ENCODE measurements at regions not wholly inside any gene's neighbourhood (a gene's known extent, or its start where the extent isn't known, plus 50 kb on each side); places are given as distances from the start of the nearest gene placed in this dataset.

DNA sequence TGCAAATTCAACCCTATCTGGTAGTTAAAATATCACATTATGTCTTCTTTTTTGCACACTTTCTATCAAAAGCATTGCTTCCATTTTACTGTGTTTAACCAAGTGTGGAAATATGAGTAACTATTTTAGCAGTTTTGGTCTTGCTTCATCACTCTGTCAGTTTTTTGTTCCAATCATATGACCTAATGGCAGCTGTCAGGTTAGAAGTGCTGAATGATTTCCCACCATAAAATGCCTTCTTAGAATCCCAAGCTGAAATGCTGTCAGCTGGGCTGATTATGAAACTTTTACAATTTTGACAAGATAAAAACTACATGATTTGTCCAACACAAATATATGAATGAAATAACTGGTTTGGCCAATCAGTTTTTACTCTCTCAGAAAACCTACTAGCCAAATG, 1654.6 kb upstream of the RAG2 start:
- Histone ChIP-seq H3K9me3 (ENCODE audit: low read length) (no peaks in the 10 kb centered on the region), H3K4me1 (ENCODE audit: insufficient read depth, low read length) (no peaks in the 10 kb centered on the region), H3K36me3 (ENCODE audit: insufficient read depth, low read length) (no peaks in the 10 kb centered on the region), H3K4me3 (ENCODE audit: low read length) (no peak overlapping the region), H3K27ac (ENCODE audit: low read depth, low read length) (no peak overlapping the region), H3K27me3 (ENCODE audit: insufficient read depth, low read length, poor library complexity, severe bottlenecking) (no peaks in the 10 kb centered on the region)
- Mint-ChIP-seq H3K27ac (no peak overlapping the region), H3K4me3 (no peak overlapping the region), H3K36me3 (no peaks in the 10 kb centered on the region), H3K9me3 (peaks cover 6 to 36% (median 15%) of the 10 kb centered on the region in 5 donors), H3K4me1 (no peaks in the 10 kb centered on the region), H3K27me3 (no peaks in the 10 kb centered on the region)
- POLR2A ChIA-PET, result no interaction called here
- CTCF ChIA-PET, result no interaction called here
- no peak for DNase-seq

DNA sequence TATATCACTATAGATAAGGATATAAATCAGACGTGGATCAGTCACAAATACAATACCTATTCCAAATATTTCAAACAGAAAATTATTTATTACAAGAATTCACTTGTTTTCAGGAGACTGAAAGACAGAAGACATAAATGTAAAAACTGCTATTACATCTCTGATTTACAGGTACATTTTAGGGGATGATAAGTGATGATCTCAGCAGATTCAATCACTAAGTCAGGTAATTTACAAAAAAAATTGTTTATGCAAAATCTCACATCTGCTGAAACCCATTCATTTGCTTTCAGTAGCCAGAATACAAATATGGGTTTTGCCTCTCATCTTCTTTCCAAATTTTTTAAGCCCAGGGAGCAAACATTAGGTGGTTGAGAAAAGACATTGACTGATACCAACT, 1648.4 kb upstream of the RAG2 start:
- Mint-ChIP-seq H3K4me3 (no peak overlapping the region), H3K36me3 (no peaks in the 10 kb centered on the region), H3K9me3 (peaks cover 6 to 31% (median 10%) of the 10 kb centered on the region in 5 donors), H3K4me1 (no peaks in the 10 kb centered on the region), H3K27me3 (no peaks in the 10 kb centered on the region), H3K27ac (no peak overlapping the region)
- no peaks in the 10 kb centered on the region for H3K9me3 ChIP-seq (ENCODE audit: low read length)
- no peaks in the 10 kb centered on the region for H3K27me3 ChIP-seq (ENCODE audit: insufficient read depth, low read length, poor library complexity, severe bottlenecking)
- H3K36me3 ChIP-seq (ENCODE audit: insufficient read depth, low read length), result no peaks in the 10 kb centered on the region
- POLR2A ChIA-PET, result no interaction called here
- H3K27ac ChIP-seq (ENCODE audit: low read depth, low read length), result no peak overlapping the region
- DNase-seq, result no peak
- no peaks in the 10 kb centered on the region for H3K4me1 ChIP-seq (ENCODE audit: insufficient read depth, low read length)
- H3K4me3 ChIP-seq (ENCODE audit: low read length), result no peak overlapping the region
- CTCF ChIA-PET, result no interaction called here

DNA sequence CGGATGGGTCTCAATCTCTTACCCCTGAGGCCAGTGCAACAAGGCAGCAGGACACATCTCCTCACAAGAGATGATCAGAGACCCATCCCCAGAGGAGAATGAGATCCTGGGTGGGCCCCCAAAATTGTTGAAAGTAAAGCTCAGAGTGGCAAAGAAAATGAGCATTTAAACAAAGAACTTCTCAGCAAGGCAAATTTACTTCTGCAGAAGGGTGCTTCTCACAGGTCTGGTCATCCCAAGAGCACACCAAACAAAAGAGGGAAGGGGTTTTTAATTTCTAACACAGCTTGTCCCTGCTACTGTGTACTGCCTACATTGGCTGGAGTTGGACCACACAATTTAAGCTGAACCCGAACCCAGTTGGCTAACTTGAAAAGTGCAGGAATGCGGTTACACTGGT, 1628.6 kb upstream of the RAG2 start:
- CTCF ChIA-PET, result no interaction called here
- POLR2A ChIA-PET, result no interaction called here
- H3K4me1 ChIP-seq (ENCODE audit: insufficient read depth, low read length), result no peaks in the 10 kb centered on the region
- H3K27me3 Mint-ChIP-seq, result no peaks in the 10 kb centered on the region
- H3K27ac Mint-ChIP-seq, result no peak overlapping the region
- DNase-seq, result no peak
- no peak overlapping the region for H3K27ac ChIP-seq (ENCODE audit: low read depth, low read length)
- no peaks in the 10 kb centered on the region for H3K27me3 ChIP-seq (ENCODE audit: insufficient read depth, low read length, poor library complexity, severe bottlenecking)
- H3K4me3 ChIP-seq (ENCODE audit: low read length), result no peak overlapping the region
- H3K9me3 ChIP-seq (ENCODE audit: low read length), result peaks cover 4% of the 10 kb centered on the region
- no peaks in the 10 kb centered on the region for H3K4me1 Mint-ChIP-seq
- peaks cover 29 to 47% (median 31%) of the 10 kb centered on the region in 5 donors for H3K9me3 Mint-ChIP-seq
- no peaks in the 10 kb centered on the region for H3K36me3 ChIP-seq (ENCODE audit: insufficient read depth, low read length)
- H3K4me3 Mint-ChIP-seq, result no peak overlapping the region
- H3K36me3 Mint-ChIP-seq, result no peaks in the 10 kb centered on the region

DNA sequence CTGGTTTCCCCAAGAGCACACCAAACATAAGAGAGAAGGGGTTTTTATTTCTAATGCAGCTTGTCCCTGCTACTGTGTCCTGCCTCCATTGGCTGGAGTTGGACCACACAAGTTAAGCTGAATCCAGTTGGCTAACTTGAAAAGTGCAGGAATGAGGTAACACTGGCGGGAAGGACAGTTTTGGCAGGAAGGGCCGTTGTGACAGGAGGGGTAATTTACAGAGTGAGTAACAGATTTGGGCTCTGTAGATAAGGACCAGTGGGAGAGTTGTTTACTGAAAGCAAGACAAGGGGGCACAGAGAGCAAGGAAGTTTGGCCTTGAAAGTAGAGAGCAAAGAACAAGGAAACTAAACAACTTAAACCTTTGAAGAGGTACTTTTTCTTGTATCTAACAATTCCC, 1623.3 kb upstream of the RAG2 start:
- Mint-ChIP-seq H3K4me3 (no peak overlapping the region), H3K27me3 (no peaks in the 10 kb centered on the region), H3K27ac (no peak overlapping the region), H3K36me3 (no peaks in the 10 kb centered on the region), H3K4me1 (no peaks in the 10 kb centered on the region), H3K9me3 (peaks cover 20 to 36% (median 31%) of the 10 kb centered on the region in 5 donors)
- POLR2A ChIA-PET, result no interaction called here
- CTCF ChIA-PET, result no interaction called here
- no peak for DNase-seq
- no peak overlapping the region for H3K27ac ChIP-seq (ENCODE audit: low read depth, low read length)
- no peaks in the 10 kb centered on the region for H3K36me3 ChIP-seq (ENCODE audit: insufficient read depth, low read length)
- no peaks in the 10 kb centered on the region for H3K27me3 ChIP-seq (ENCODE audit: insufficient read depth, low read length, poor library complexity, severe bottlenecking)
- H3K9me3 ChIP-seq (ENCODE audit: low read length), result peaks cover 1% of the 10 kb centered on the region
- H3K4me1 ChIP-seq (ENCODE audit: insufficient read depth, low read length), result no peaks in the 10 kb centered on the region
- H3K4me3 ChIP-seq (ENCODE audit: low read length), result no peak overlapping the region

DNA sequence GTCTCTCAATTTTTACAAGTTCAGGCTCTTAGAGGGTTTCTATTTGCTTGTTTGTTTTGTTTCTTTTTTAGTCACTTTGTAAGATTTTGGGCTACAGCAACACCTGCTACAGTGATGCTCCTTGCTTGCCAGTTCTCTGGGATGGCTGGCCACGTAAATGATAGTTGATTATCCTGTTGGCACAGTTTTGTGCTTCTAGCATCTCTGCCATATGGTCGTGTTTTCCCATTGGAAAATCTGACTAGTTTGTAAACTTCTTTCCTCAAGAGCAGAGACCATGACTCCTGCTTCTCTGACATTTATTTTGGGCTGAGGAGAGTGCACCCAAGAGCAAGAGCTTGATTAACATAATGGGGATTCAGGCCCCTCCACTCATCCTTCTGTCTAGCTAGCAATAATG, 1621.6 kb upstream of the RAG2 start:
- no peaks in the 10 kb centered on the region for H3K27me3 ChIP-seq (ENCODE audit: insufficient read depth, low read length, poor library complexity, severe bottlenecking)
- no peaks in the 10 kb centered on the region for H3K9me3 ChIP-seq (ENCODE audit: low read length)
- Mint-ChIP-seq H3K27me3 (no peaks in the 10 kb centered on the region), H3K27ac (no peak overlapping the region), H3K9me3 (peaks cover 13 to 39% (median 21%) of the 10 kb centered on the region in 5 donors), H3K36me3 (no peaks in the 10 kb centered on the region), H3K4me3 (no peak overlapping the region), H3K4me1 (no peaks in the 10 kb centered on the region)
- H3K4me3 ChIP-seq (ENCODE audit: low read length), result no peak overlapping the region
- H3K36me3 ChIP-seq (ENCODE audit: insufficient read depth, low read length), result no peaks in the 10 kb centered on the region
- H3K27ac ChIP-seq (ENCODE audit: low read depth, low read length), result no peak overlapping the region
- no peak for DNase-seq
- no peaks in the 10 kb centered on the region for H3K4me1 ChIP-seq (ENCODE audit: insufficient read depth, low read length)
- CTCF ChIA-PET, result no interaction called here
- POLR2A ChIA-PET, result no interaction called here

DNA sequence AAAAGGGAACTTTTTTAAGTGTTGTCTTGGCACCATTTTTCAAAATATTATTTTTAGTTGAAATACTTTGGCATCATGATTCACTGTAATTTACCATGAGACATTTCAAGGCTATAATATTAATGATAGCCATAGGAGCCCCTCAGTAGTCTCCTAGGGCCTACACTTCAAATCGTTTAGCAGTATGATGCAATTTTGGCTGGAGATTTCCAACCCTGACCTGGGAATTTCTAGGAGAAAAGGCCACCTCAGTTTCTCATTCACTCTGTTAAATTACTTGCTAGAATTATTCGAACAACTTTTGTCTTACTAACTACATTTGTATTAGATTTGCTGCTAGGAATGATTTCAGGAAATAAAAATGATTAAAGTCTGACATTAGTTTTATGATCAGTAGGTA, 1610.9 kb upstream of the RAG2 start:
- Histone ChIP-seq H3K9me3 (ENCODE audit: low read length) (no peaks in the 10 kb centered on the region), H3K36me3 (ENCODE audit: insufficient read depth, low read length) (no peaks in the 10 kb centered on the region), H3K27ac (ENCODE audit: low read depth, low read length) (no peak overlapping the region), H3K4me3 (ENCODE audit: low read length) (no peak overlapping the region), H3K4me1 (ENCODE audit: insufficient read depth, low read length) (no peaks in the 10 kb centered on the region), H3K27me3 (ENCODE audit: insufficient read depth, low read length, poor library complexity, severe bottlenecking) (no peaks in the 10 kb centered on the region)
- Mint-ChIP-seq H3K4me3 (no peak overlapping the region), H3K36me3 (no peaks in the 10 kb centered on the region), H3K4me1 (no peaks in the 10 kb centered on the region), H3K9me3 (peaks cover 2 to 22% (median 11%) of the 10 kb centered on the region in 5 donors), H3K27me3 (peaks cover 0 to 1% of the 10 kb centered on the region in 2 donors), H3K27ac (no peak overlapping the region)
- POLR2A ChIA-PET, result no interaction called here
- no peak for DNase-seq
- CTCF ChIA-PET, result no interaction called here

DNA sequence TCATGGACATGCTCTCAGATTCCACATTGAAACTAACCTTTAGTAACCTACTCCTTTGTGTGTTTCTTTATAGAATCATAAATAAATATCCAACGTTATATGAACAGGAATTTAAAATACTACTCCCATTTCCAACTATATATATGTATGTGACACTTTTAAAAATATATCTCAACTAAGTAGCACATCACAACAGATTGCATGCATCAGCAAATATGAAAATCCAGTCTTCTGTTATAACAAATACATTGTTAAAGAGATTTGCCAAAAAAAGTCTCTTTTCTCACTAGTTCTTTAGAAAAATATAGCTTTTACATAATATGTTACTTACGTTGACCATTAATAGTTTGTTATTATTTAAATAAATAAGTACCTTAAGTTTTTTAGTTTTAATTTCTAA, 1608.6 kb upstream of the RAG2 start:
- Histone ChIP-seq H3K36me3 (ENCODE audit: insufficient read depth, low read length) (no peaks in the 10 kb centered on the region), H3K4me3 (ENCODE audit: low read length) (no peak overlapping the region), H3K9me3 (ENCODE audit: low read length) (no peaks in the 10 kb centered on the region), H3K4me1 (ENCODE audit: insufficient read depth, low read length) (no peaks in the 10 kb centered on the region), H3K27ac (ENCODE audit: low read depth, low read length) (no peak overlapping the region), H3K27me3 (ENCODE audit: insufficient read depth, low read length, poor library complexity, severe bottlenecking) (no peaks in the 10 kb centered on the region)
- no peaks in the 10 kb centered on the region for H3K36me3 Mint-ChIP-seq
- ChIA-PET CTCF (no interaction called here), POLR2A (no interaction called here)
- DNase-seq, result no peak
- no peak overlapping the region for H3K4me3 Mint-ChIP-seq
- no peaks in the 10 kb centered on the region for H3K4me1 Mint-ChIP-seq
- peaks cover 0 to 1% of the 10 kb centered on the region in 2 donors for H3K27me3 Mint-ChIP-seq
- H3K9me3 Mint-ChIP-seq, result peaks cover 5 to 34% (median 9%) of the 10 kb centered on the region in 5 donors
- H3K27ac Mint-ChIP-seq, result no peak overlapping the region

DNA sequence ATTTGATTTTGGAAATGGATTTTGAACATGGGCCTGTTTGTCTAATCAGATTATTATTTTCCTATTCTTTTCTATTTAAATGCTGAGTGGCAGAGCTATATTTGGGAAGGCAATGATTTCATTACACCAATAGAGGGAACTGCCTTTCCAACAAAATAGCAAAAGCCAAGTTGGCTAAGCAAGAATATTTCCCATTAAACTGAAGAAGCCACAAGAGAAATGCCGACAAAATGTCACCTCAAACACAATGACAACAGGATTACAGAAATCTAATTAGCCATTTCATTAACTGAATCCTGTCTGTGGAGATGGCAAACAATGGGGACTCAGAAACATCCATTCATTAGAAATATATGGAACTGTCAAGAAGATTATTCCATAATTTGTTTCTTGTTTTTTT, 1593.1 kb upstream of the RAG2 start:
- Histone ChIP-seq H3K4me3 (ENCODE audit: low read length) (no peak overlapping the region), H3K27ac (ENCODE audit: low read depth, low read length) (no peak overlapping the region), H3K36me3 (ENCODE audit: insufficient read depth, low read length) (no peaks in the 10 kb centered on the region), H3K9me3 (ENCODE audit: low read length) (no peaks in the 10 kb centered on the region), H3K27me3 (ENCODE audit: insufficient read depth, low read length, poor library complexity, severe bottlenecking) (no peaks in the 10 kb centered on the region), H3K4me1 (ENCODE audit: insufficient read depth, low read length) (no peaks in the 10 kb centered on the region)
- no peak for DNase-seq
- H3K9me3 Mint-ChIP-seq, result peaks cover 4 to 23% (median 18%) of the 10 kb centered on the region in 5 donors
- H3K4me3 Mint-ChIP-seq, result no peak overlapping the region
- ChIA-PET CTCF (no interaction called here), POLR2A (no interaction called here)
- no peaks in the 10 kb centered on the region for H3K36me3 Mint-ChIP-seq
- no peaks in the 10 kb centered on the region for H3K4me1 Mint-ChIP-seq
- H3K27ac Mint-ChIP-seq, result peak overlapping the region in 1 of 8 donors; percentile 55
- no peaks in the 10 kb centered on the region for H3K27me3 Mint-ChIP-seq

DNA sequence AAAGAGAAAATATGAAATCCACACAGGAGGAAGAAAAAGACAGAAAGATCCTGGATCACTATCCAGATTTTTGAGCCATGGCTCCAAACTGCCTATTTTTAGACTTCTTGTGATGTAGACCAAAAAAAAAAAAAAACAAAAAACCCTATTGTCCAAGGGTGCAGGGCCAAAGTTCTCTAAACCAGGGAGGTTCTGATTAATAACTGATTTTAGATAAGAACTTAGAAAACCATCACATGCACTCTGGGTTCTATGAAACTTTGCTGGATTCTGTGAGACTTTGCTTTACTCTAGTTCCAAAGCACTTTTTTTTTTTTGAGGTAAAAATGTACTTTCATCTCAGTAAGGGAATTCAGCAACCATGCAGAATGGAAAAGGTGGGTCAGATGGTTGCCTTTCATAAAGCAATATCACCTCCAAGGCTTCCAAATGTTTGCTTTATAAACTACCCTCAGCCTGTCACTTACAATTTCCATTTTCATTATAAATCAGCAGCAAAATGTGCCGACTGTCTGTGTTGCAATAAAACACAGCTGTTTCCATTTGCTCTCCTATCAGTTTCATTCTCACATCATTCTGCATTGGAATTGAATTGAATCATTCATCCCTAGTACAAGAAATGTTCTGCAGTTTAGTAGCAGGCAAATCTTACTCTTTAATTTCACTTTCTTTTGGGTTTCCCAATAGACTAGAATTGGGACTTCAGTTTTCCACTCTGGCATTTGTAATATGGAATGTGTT, 1584.3 kb upstream of the RAG2 start:
- Histone ChIP-seq H3K9me3 (ENCODE audit: low read length) (no peaks in the 10 kb centered on the region), H3K36me3 (ENCODE audit: insufficient read depth, low read length) (no peaks in the 10 kb centered on the region), H3K27ac (ENCODE audit: low read depth, low read length) (no peak overlapping the region), H3K4me3 (ENCODE audit: low read length) (no peak overlapping the region), H3K27me3 (ENCODE audit: insufficient read depth, low read length, poor library complexity, severe bottlenecking) (no peaks in the 10 kb centered on the region), H3K4me1 (ENCODE audit: insufficient read depth, low read length) (no peaks in the 10 kb centered on the region)
- no peaks in the 10 kb centered on the region for H3K27me3 Mint-ChIP-seq
- DNase-seq, result no peak
- H3K36me3 Mint-ChIP-seq, result no peaks in the 10 kb centered on the region
- no peaks in the 10 kb centered on the region for H3K4me1 Mint-ChIP-seq
- no peak overlapping the region for H3K4me3 Mint-ChIP-seq
- POLR2A ChIA-PET, result no interaction called here
- H3K27ac Mint-ChIP-seq, result no peak overlapping the region
- H3K9me3 Mint-ChIP-seq, result peaks cover 3 to 27% (median 14%) of the 10 kb centered on the region in 5 donors
- CTCF ChIA-PET, result no interaction called here

All from CD8-positive, alpha-beta memory T cell (primary cell).